ENCODE measurements at regions not wholly inside any gene's neighbourhood (a gene's known extent, or its start where the extent isn't known, plus 50 kb on each side); places are given as distances from the start of the nearest gene placed in this dataset.

DNA sequence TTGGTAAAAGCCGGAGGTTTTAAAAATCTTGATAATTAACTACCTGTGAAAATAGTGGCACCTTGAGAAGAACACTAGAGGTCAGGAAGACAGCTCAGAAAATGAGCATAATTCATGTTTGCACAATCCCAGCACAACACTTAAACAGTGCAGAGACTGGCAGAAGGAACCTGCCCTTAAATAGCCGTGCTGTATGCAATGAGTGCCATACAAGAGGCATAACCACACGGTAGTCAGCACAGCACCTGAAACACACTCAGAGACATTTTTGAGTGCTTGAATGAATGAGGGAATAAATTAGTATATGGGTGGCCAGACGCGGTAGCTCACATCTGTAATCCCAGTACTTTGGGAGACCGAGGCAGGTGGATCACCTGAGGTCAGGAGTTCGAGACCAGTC lies 164.9 kb downstream of the PAX3 start:
- Histone ChIP-seq H4K20me1 (ENCODE audit: insufficient read depth, low read length) (no peaks in the 10 kb centered on the region), H3K4me1 (ENCODE audit: low read length) (no peaks in the 10 kb centered on the region), H3K79me2 (ENCODE audit: low read length) (no peaks in the 10 kb centered on the region), H3K9ac (ENCODE audit: low read length) (no peak overlapping the region), H2AFZ (ENCODE audit: low read depth, low read length) (no peak overlapping the region), H3K4me3 (ENCODE audit: low read length) (no peak overlapping the region), H3K4me2 (ENCODE audit: low read length) (no peak overlapping the region), H3K36me3 (replicated peaks; ENCODE audit: low read depth, low read length) (no peaks in the 10 kb centered on the region), H3K9me3 (ENCODE audit: insufficient read depth, low read length) (no peaks in the 10 kb centered on the region), H3K27me3 (ENCODE audit: low read depth, low read length) (no peaks in the 10 kb centered on the region), H3K27ac (ENCODE audit: low read length) (no peak overlapping the region)
- TF ChIP-seq CTCF (IDR thresholded peaks at IDR 0.05; ENCODE audit: low read depth, low read length): no peak
- TF ChIP-seq EZH2phosphoT487 (IDR thresholded peaks at IDR 0.05; ENCODE audit: low read depth): no peak

DNA sequence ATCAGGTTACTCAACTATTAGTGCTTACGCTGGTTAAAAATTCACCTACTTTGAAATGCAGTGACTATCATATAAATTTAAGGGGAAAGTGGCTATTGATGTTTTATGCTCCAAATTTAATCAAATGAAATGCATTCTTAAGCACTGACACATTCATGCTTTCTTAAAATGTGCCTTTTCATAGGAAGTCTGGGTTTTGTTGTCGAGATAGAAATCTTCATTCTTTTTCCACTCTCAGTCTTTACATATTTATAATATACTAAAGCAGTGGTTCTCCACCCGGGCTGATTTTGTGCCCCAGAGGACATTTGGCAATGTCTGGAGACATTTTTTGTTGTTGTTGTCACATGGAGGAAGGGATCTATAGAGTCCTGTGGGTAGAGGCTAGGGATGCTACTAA lies 167.9 kb downstream of the PAX3 start:
- H3K36me3 ChIP-seq (replicated peaks; ENCODE audit: low read depth, low read length): no peaks in the 10 kb centered on the region
- H3K27ac ChIP-seq (ENCODE audit: low read length): no peak overlapping the region
- H3K4me1 ChIP-seq (ENCODE audit: low read length): no peaks in the 10 kb centered on the region
- no peaks in the 10 kb centered on the region for H4K20me1 ChIP-seq (ENCODE audit: insufficient read depth, low read length)
- no peaks in the 10 kb centered on the region for H3K9me3 ChIP-seq (ENCODE audit: insufficient read depth, low read length)
- H3K9ac ChIP-seq (ENCODE audit: low read length): no peak overlapping the region
- H3K27me3 ChIP-seq (ENCODE audit: low read depth, low read length): no peaks in the 10 kb centered on the region
- H2AFZ ChIP-seq (ENCODE audit: low read depth, low read length): no peak overlapping the region
- no peak overlapping the region for H3K4me3 ChIP-seq (ENCODE audit: low read length)
- TF ChIP-seq CTCF (IDR thresholded peaks at IDR 0.05; ENCODE audit: low read depth, low read length): no peak
- TF ChIP-seq EZH2phosphoT487 (IDR thresholded peaks at IDR 0.05; ENCODE audit: low read depth): no peak
- H3K79me2 ChIP-seq (ENCODE audit: low read length): no peaks in the 10 kb centered on the region
- no peak overlapping the region for H3K4me2 ChIP-seq (ENCODE audit: low read length)

GRCh38 chr2:222127660-222128059 lies 171.1 kb downstream of the PAX3 start:
- no peaks in the 10 kb centered on the region for H3K9me3 ChIP-seq (ENCODE audit: insufficient read depth, low read length)
- no peaks in the 10 kb centered on the region for H3K79me2 ChIP-seq (ENCODE audit: low read length)
- H3K4me2 ChIP-seq (ENCODE audit: low read length): no peak overlapping the region
- no peaks in the 10 kb centered on the region for H3K36me3 ChIP-seq (replicated peaks; ENCODE audit: low read depth, low read length)
- H3K9ac ChIP-seq (ENCODE audit: low read length): no peak overlapping the region
- no peak for TF ChIP-seq EZH2phosphoT487 (IDR thresholded peaks at IDR 0.05; ENCODE audit: low read depth)
- TF ChIP-seq CTCF (IDR thresholded peaks at IDR 0.05; ENCODE audit: low read depth, low read length): no peak
- no peak overlapping the region for H3K4me3 ChIP-seq (ENCODE audit: low read length)
- no peaks in the 10 kb centered on the region for H3K27me3 ChIP-seq (ENCODE audit: low read depth, low read length)
- no peaks in the 10 kb centered on the region for H3K4me1 ChIP-seq (ENCODE audit: low read length)
- H4K20me1 ChIP-seq (ENCODE audit: insufficient read depth, low read length): no peaks in the 10 kb centered on the region
- H2AFZ ChIP-seq (ENCODE audit: low read depth, low read length): no peak overlapping the region
- H3K27ac ChIP-seq (ENCODE audit: low read length): no peak overlapping the region

GRCh38 chr2:222120933-222121332 lies 177.9 kb downstream of the PAX3 start:
- H3K4me1 ChIP-seq (ENCODE audit: low read length): no peaks in the 10 kb centered on the region
- H3K4me2 ChIP-seq (ENCODE audit: low read length): no peak overlapping the region
- no peaks in the 10 kb centered on the region for H3K36me3 ChIP-seq (replicated peaks; ENCODE audit: low read depth, low read length)
- H3K4me3 ChIP-seq (ENCODE audit: low read length): no peak overlapping the region
- no peaks in the 10 kb centered on the region for H3K9me3 ChIP-seq (ENCODE audit: insufficient read depth, low read length)
- no peak overlapping the region for H3K9ac ChIP-seq (ENCODE audit: low read length)
- TF ChIP-seq CTCF (IDR thresholded peaks at IDR 0.05; ENCODE audit: low read depth, low read length) (no peak), EZH2phosphoT487 (IDR thresholded peaks at IDR 0.05; ENCODE audit: low read depth) (no peak)
- H3K27ac ChIP-seq (ENCODE audit: low read length): no peak overlapping the region
- H4K20me1 ChIP-seq (ENCODE audit: insufficient read depth, low read length): no peaks in the 10 kb centered on the region
- no peaks in the 10 kb centered on the region for H3K27me3 ChIP-seq (ENCODE audit: low read depth, low read length)
- H2AFZ ChIP-seq (ENCODE audit: low read depth, low read length): no peak overlapping the region
- H3K79me2 ChIP-seq (ENCODE audit: low read length): no peaks in the 10 kb centered on the region
